ENCODE measurements at regions not wholly inside any gene's neighbourhood (a gene's known extent, or its start where the extent isn't known, plus 50 kb on each side); places are given as distances from the start of the nearest gene placed in this dataset.

GRCh38 chr10:128859738-128860386 is 607.2 kb upstream of the MGMT start:
- no peak for DNase-seq (ENCODE audit: low spot score)

- no peak for DNase-seq (ENCODE audit: low spot score)
Measured at GRCh38 chr10:128860574-128860973, 606.5 kb upstream of the MGMT start.

- DNase-seq (ENCODE audit: low spot score): no peak
Measured at GRCh38 chr10:128861018-128861901, 605.8 kb upstream of the MGMT start.

- no peak for DNase-seq (ENCODE audit: low spot score)
Measured at GRCh38 chr10:128863411-128863810, 603.6 kb upstream of the MGMT start.

GRCh38 chr10:128863823-128864405 is 603.1 kb upstream of the MGMT start:
- no peak for DNase-seq (ENCODE audit: low spot score)

GRCh38 chr10:128864554-128865295 is 602.3 kb upstream of the MGMT start:
- no peak for DNase-seq (ENCODE audit: low spot score)

GRCh38 chr10:128865436-128866195 is 601.4 kb upstream of the MGMT start:
- no peak for DNase-seq (ENCODE audit: low spot score)

GRCh38 chr10:128866551-128866950 is 600.5 kb upstream of the MGMT start:
- no peak for DNase-seq (ENCODE audit: low spot score)

- no peak for DNase-seq (ENCODE audit: low spot score)
Measured at GRCh38 chr10:128867210-128867609, 599.8 kb upstream of the MGMT start.

- no peak for DNase-seq (ENCODE audit: low spot score)
Measured at GRCh38 chr10:128867819-128868218, 599.2 kb upstream of the MGMT start.

- DNase-seq (ENCODE audit: low spot score): no peak
Measured at GRCh38 chr10:128868481-128868880, 598.6 kb upstream of the MGMT start.

GRCh38 chr10:128869101-128869749 is 597.8 kb upstream of the MGMT start:
- no peak for DNase-seq (ENCODE audit: low spot score)

- DNase-seq (ENCODE audit: low spot score): no peak
Measured at GRCh38 chr10:128870830-128871597, 596.0 kb upstream of the MGMT start.

- no peak for DNase-seq (ENCODE audit: low spot score)
Measured at GRCh38 chr10:128871671-128872231, 595.3 kb upstream of the MGMT start.

- DNase-seq (ENCODE audit: low spot score): no peak
Measured at GRCh38 chr10:128873411-128874054, 593.5 kb upstream of the MGMT start.

GRCh38 chr10:128874331-128874730 is 592.7 kb upstream of the MGMT start:
- no peak for DNase-seq (ENCODE audit: low spot score)

GRCh38 chr10:128875030-128875744 is 591.9 kb upstream of the MGMT start:
- no peak for DNase-seq (ENCODE audit: low spot score)

- no peak for DNase-seq (ENCODE audit: low spot score)
Measured at GRCh38 chr10:128875956-128876736, 590.9 kb upstream of the MGMT start.

Measured in globus pallidus (tissue), 1 donor.